ENCODE measurements at regions not wholly inside any gene's neighbourhood (a gene's known extent, or its start where the extent isn't known, plus 50 kb on each side); places are given as distances from the start of the nearest gene placed in this dataset.
A peak's percentile ranks its signal among the peaks of the same experiment; 100 is the strongest.
"Not testable (repeated sequence)": the region's sequence is repeated elsewhere in the genome, so short reads cannot be mapped to it uniquely, and the experiment has no call there.

GRCh38 chrX:99398545-99398944 is 1011.5 kb downstream of the PCDH19 start:
- DNase-seq (ENCODE audit: low read depth): no peak

GRCh38 chrX:99397879-99398278 is 1012.2 kb downstream of the PCDH19 start:
- DNase-seq (ENCODE audit: low read depth): no peak

GRCh38 chrX:99394456-99394855 is 1015.6 kb downstream of the PCDH19 start:
- DNase-seq (ENCODE audit: low read depth): no peak

GRCh38 chrX:99384594-99385374 is 1025.3 kb downstream of the PCDH19 start:
- DNase-seq (ENCODE audit: low read depth): no peak

GRCh38 chrX:99383786-99384185 is 1026.3 kb downstream of the PCDH19 start:
- no peak for DNase-seq (ENCODE audit: low read depth)

- DNase-seq (ENCODE audit: low read depth): no peak
These were observed 1038.0 kb downstream of the PCDH19 start for GRCh38 chrX:99371976-99372595.

GRCh38 chrX:99353412-99353811 is 1056.7 kb downstream of the PCDH19 start:
- no peak for DNase-seq (ENCODE audit: low read depth)

- no peak for DNase-seq (ENCODE audit: low read depth)
These were observed 1061.8 kb downstream of the PCDH19 start for GRCh38 chrX:99348256-99348655.

- no peak for DNase-seq (ENCODE audit: low read depth)
These were observed 1101.8 kb downstream of the PCDH19 start for GRCh38 chrX:99308302-99308701.

- no peak for DNase-seq (ENCODE audit: low read depth)
These were observed 1104.5 kb downstream of the PCDH19 start for GRCh38 chrX:99305573-99305972.

- peak; percentile 0 for DNase-seq (ENCODE audit: low read depth)
These were observed 1108.1 kb downstream of the PCDH19 start for GRCh38 chrX:99301990-99302389.

GRCh38 chrX:99271641-99272040 is 1138.4 kb downstream of the PCDH19 start:
- no peak for DNase-seq (ENCODE audit: low read depth)

GRCh38 chrX:99266255-99266654 is 1143.8 kb downstream of the PCDH19 start:
- no peak for DNase-seq (ENCODE audit: low read depth)

GRCh38 chrX:99248180-99248579 is 1161.9 kb downstream of the PCDH19 start:
- DNase-seq (ENCODE audit: low read depth): no peak

- no peak for DNase-seq (ENCODE audit: low read depth)
These were observed 1168.1 kb downstream of the PCDH19 start for GRCh38 chrX:99242001-99242400.

- not testable (repeated sequence) for DNase-seq (ENCODE audit: low read depth)
These were observed 1175.7 kb downstream of the PCDH19 start for GRCh38 chrX:99234384-99234783.

GRCh38 chrX:99192421-99192820 is 1217.7 kb downstream of the PCDH19 start:
- no peak for DNase-seq (ENCODE audit: low read depth)

GRCh38 chrX:99184153-99184552 is 1225.9 kb downstream of the PCDH19 start:
- DNase-seq (ENCODE audit: low read depth): no peak

- DNase-seq (ENCODE audit: low read depth): no peak
These were observed 1237.1 kb downstream of the PCDH19 start for GRCh38 chrX:99172958-99173357.

GRCh38 chrX:99142745-99143144 is 1267.3 kb downstream of the PCDH19 start:
- no peak for DNase-seq (ENCODE audit: low read depth)

GRCh38 chrX:99137488-99137887 is 1272.6 kb downstream of the PCDH19 start:
- DNase-seq (ENCODE audit: low read depth): no peak

- no peak for DNase-seq (ENCODE audit: low read depth)
These were observed 1293.1 kb downstream of the PCDH19 start for GRCh38 chrX:99117011-99117410.

- DNase-seq (ENCODE audit: low read depth): no peak
These were observed 1314.0 kb downstream of the PCDH19 start for GRCh38 chrX:99095965-99096635.
